ENCODE measurements at regions not wholly inside any gene's neighbourhood (a gene's known extent, or its start where the extent isn't known, plus 50 kb on each side); places are given as distances from the start of the nearest gene placed in this dataset.

GRCh38 chr13:69618838-69619237 lies 488.8 kb upstream of the ATXN8OS start:
- TF ChIP-seq CTCF (IDR thresholded peaks at IDR 0.05): no peak
- TF ChIP-seq POLR2A (IDR thresholded peaks at IDR 0.05): no peak

Measured in lower leg skin (tissue), 3 donors.